Ovary (tissue), 7 donors: ENCODE measurements at regions not wholly inside any gene's neighbourhood (a gene's known extent, or its start where the extent isn't known, plus 50 kb on each side); places are given as distances from the start of the nearest gene placed in this dataset.

ENCODE experiments used
- DNase-seq, 5 donors: peaks; one replicate each; pipeline ENCODE4 v3.0.0-alpha.2; 2019 to 2020
- H3K27ac ChIP-seq, 2 donors: fragments of 200-600 bp; one replicate each; pipeline versions ENCODE4 v1.5.1 to v1.8.0; 2019 to 2022
- H3K27me3 ChIP-seq: fragments of 200-600 bp; one replicate; pipeline ENCODE4 v1.8.0; 2022
- H3K36me3 ChIP-seq: fragments of 200-600 bp; sonication (generic); one replicate; pipeline ENCODE4 v1.5.1; 2019
- H3K4me1 ChIP-seq: one replicate; pipeline ENCODE4 v1.8.1; 2013; ENCODE audit warnings: mild to moderate bottlenecking, moderate library complexity; ENCODE audit not compliant: insufficient read depth
- H3K4me3 ChIP-seq: fragments of 200-600 bp; sonication (generic); one replicate; pipeline ENCODE4 v1.5.1; 2017
- H3K9me3 ChIP-seq, 2 donors: fragments of 200-600 bp in 1 of 2; sonication (generic) in 1 of 2; one replicate each; pipeline versions ENCODE4 v1.5.1 to v1.8.1; 2013 to 2019; ENCODE audit warnings: mild to moderate bottlenecking in 1 of 2, moderate library complexity in 1 of 2
- CTCF ChIP-seq, 3 donors: fragments of 450-650 bp in 2 of 3; fragments of 200-600 bp in 1 of 3; IDR thresholded peaks; one replicate each; pipeline versions ENCODE4 v1.5.1 to v1.8.0; 2016 to 2022; ENCODE audit warnings: antibody characterized with exemption in 3 of 3, mild to moderate bottlenecking in 1 of 3
- EP300 ChIP-seq: sonication (generic); formaldehyde crosslinking; IDR thresholded peaks from one replicate; pipeline ENCODE4 v1.6.1; 2017; ENCODE audit warnings: antibody characterized with exemption
- POLR2A ChIP-seq: fragments of 450-650 bp; IDR thresholded peaks from one replicate; pipeline ENCODE4 v1.6.1; 2017; ENCODE audit warnings: antibody characterized with exemption, mild to moderate bottlenecking, moderate library complexity
- WGBS, 3 donors: extraction: QIAGEN DNeasy Blood & Tissue Kit in 1 of 3; methylation state at CpG; one replicate each; pipeline versions ENCODE4 v1.1.5 to v1.1.7; 2013 to 2017; 5-methylcytosine and 5-hydroxymethylcytosine counted together
- intact Hi-C, 4 donors: fragments of 100-400 bp; cut with DNase I; formaldehyde crosslinking; loops; one replicate each; pipeline versions ENCODE4 v1.11.0 to v1.15.1; 2022 to 2023
- donor health status: DM: no; HTN: no; CAD: no; lungs with moderate emphysema.
- donor health status: DM: no; HTN: no; CAD: no.
- donor health status: Bipolar disorder and iron deficiency.
- donor health status: DM: no; HTN: no; CAD: no.
- donor health status: DM: yes; HTN: yes; CAD: no.

GRCh38 chr12:58046271-58046670, 104.9 kb downstream of the ATP23 start:
- 67 to 77% (median 71%) methylated on average over 1 of the region's 1 CpG for WGBS, 3 donors
- H3K27me3 ChIP-seq, result no peaks in the 10 kb centered on the region
- no peak overlapping the region for H3K4me3 ChIP-seq
- intact Hi-C loops, result no loop called here
- no peak for DNase-seq
- TF ChIP-seq CTCF (IDR thresholded peaks at IDR 0.05), result no peak
- no peak for TF ChIP-seq POLR2A
- no peak for TF ChIP-seq EP300
- H3K36me3 ChIP-seq, result no peaks in the 10 kb centered on the region
- no peaks in the 10 kb centered on the region for H3K9me3 ChIP-seq
- no peaks in the 10 kb centered on the region for H3K4me1 ChIP-seq
- no peak overlapping the region for H3K27ac ChIP-seq

- no peaks in the 10 kb centered on the region for H3K9me3 ChIP-seq
- WGBS, 3 donors, result 25 to 91% (median 82%) methylated on average over 1 of the region's 1 CpG
- no peaks in the 10 kb centered on the region for H3K36me3 ChIP-seq
- intact Hi-C loops, result no loop called here
- no peak overlapping the region for H3K27ac ChIP-seq
- DNase-seq, result no peak
- H3K4me3 ChIP-seq, result no peak overlapping the region
- no peaks in the 10 kb centered on the region for H3K27me3 ChIP-seq
- no peak for TF ChIP-seq POLR2A
- no peak for TF ChIP-seq EP300
- no peak for TF ChIP-seq CTCF (IDR thresholded peaks at IDR 0.05)
- H3K4me1 ChIP-seq, result no peaks in the 10 kb centered on the region
These were observed 110.0 kb downstream of the ATP23 start for GRCh38 chr12:58051378-58051777.

- TF ChIP-seq CTCF (IDR thresholded peaks at IDR 0.05) (no peak), POLR2A (no peak), EP300 (no peak)
- Histone ChIP-seq H3K27me3 (no peaks in the 10 kb centered on the region), H3K9me3 (no peaks in the 10 kb centered on the region), H3K4me3 (no peak overlapping the region), H3K4me1 (no peaks in the 10 kb centered on the region), H3K36me3 (no peaks in the 10 kb centered on the region), H3K27ac (no peak overlapping the region)
- WGBS, 3 donors, result 82 to 93% (median 92%) methylated on average over 1 of the region's 1 CpG
- no peak for DNase-seq
- intact Hi-C loops, result no loop called here
These were observed 123.3 kb downstream of the ATP23 start for GRCh38 chr12:58064666-58065065.

GRCh38 chr12:58066296-58066695, 124.9 kb downstream of the ATP23 start:
- TF ChIP-seq POLR2A (no peak), EP300 (no peak), CTCF (IDR thresholded peaks at IDR 0.05) (no peak)
- H3K4me3 ChIP-seq, result no peak overlapping the region
- intact Hi-C loops, result no loop called here

More at GRCh38 chr12:58066296-58066695, 124.9 kb downstream of the ATP23 start:
- no peaks in the 10 kb centered on the region for H3K4me1 ChIP-seq
- H3K9me3 ChIP-seq, result no peaks in the 10 kb centered on the region
- H3K27ac ChIP-seq, result no peak overlapping the region
- H3K36me3 ChIP-seq, result no peaks in the 10 kb centered on the region
- DNase-seq, result no peak
- no peaks in the 10 kb centered on the region for H3K27me3 ChIP-seq
